Mesenchymal stem cell (in vitro differentiated cells and primary cell): ENCODE measurements at regions not wholly inside any gene's neighbourhood (a gene's known extent, or its start where the extent isn't known, plus 50 kb on each side); places are given as distances from the start of the nearest gene placed in this dataset.
A peak's percentile ranks its signal among the peaks of the same experiment; 100 is the strongest.

Experiments
- DNase-seq: peaks from one replicate; pipeline ENCODE4 v3.0.0-alpha.2; 2013
- H2AFZ ChIP-seq: one replicate; pipeline ENCODE4 v1.6.1; 2013; ENCODE audit warnings: low read depth, mild to moderate bottlenecking, control low read depth, inconsistent platforms, low read length, moderate library complexity
- H2AK5ac ChIP-seq: 2 replicates; pipeline ENCODE4 v1.6.1; 2013; ENCODE audit warnings: low read length, moderate library complexity, mild to moderate bottlenecking, inconsistent platforms; ENCODE audit not compliant: severe bottlenecking
- H2BK120ac ChIP-seq: one replicate; pipeline ENCODE4 v1.6.1; 2013; ENCODE audit warnings: low read depth, mild to moderate bottlenecking, inconsistent platforms, low read length, moderate library complexity
- H2BK12ac ChIP-seq, 2 experiments: one replicate each; pipeline ENCODE4 v1.6.1; 2013; ENCODE audit warnings: inconsistent platforms in 2 of 2, low read length in 2 of 2, mild to moderate bottlenecking in 2 of 2, moderate library complexity in 2 of 2, control low read depth in 1 of 2
- H2BK15ac ChIP-seq: one replicate; pipeline ENCODE4 v1.6.1; 2013; ENCODE audit warnings: mild to moderate bottlenecking, low read depth, inconsistent platforms; ENCODE audit not compliant: poor library complexity, severe bottlenecking
- H2BK5ac ChIP-seq: 2 replicates; pipeline ENCODE4 v1.6.1; 2013; ENCODE audit warnings: low read depth, mild to moderate bottlenecking, low read length, control low read depth, inconsistent platforms; ENCODE audit not compliant: poor library complexity, severe bottlenecking
- H3K14ac ChIP-seq, 2 experiments: one replicate each; pipeline ENCODE4 v1.6.1; 2013; ENCODE audit warnings: inconsistent platforms in 2 of 2, low read length in 2 of 2, control low read depth in 1 of 2, mild to moderate bottlenecking in 1 of 2, moderate library complexity in 1 of 2
- H3K18ac ChIP-seq, 2 experiments: one replicate each; pipeline ENCODE4 v1.6.1; 2013; ENCODE audit warnings: inconsistent platforms in 2 of 2, low read length in 2 of 2, control low read depth in 1 of 2, low read depth in 1 of 2, mild to moderate bottlenecking in 1 of 2
- H3K23ac ChIP-seq, 2 experiments: one replicate each; pipeline ENCODE4 v1.6.1; 2013; ENCODE audit warnings: inconsistent platforms in 2 of 2, low read length in 2 of 2, mild to moderate bottlenecking in 2 of 2, moderate library complexity in 2 of 2, control low read depth in 1 of 2
- H3K27ac ChIP-seq: 2 replicates; pipeline ENCODE4 v1.5.1; 2013; ENCODE audit warnings: mild to moderate bottlenecking, moderate library complexity, low read length, control low read depth, inconsistent platforms; ENCODE audit not compliant: poor library complexity, severe bottlenecking
- H3K27me3 ChIP-seq, 2 experiments: 2 replicates each; pipeline versions ENCODE4 v1.6.1 to v1.7.0; 2013; ENCODE audit warnings: low read length in 2 of 2, mild to moderate bottlenecking in 2 of 2, moderate library complexity in 2 of 2, control low read depth in 1 of 2, inconsistent platforms in 1 of 2; ENCODE audit not compliant: control insufficient read depth in 1 of 2, insufficient read depth in 1 of 2
- H3K36me3 ChIP-seq, 2 experiments: 2 replicates each; pipeline versions ENCODE4 v1.6.1 to v1.7.0; 2013; ENCODE audit warnings: low read length in 2 of 2, control low read depth in 1 of 2, inconsistent platforms in 1 of 2, low read depth in 1 of 2, mild to moderate bottlenecking in 1 of 2; ENCODE audit not compliant: insufficient read depth in 2 of 2, control insufficient read depth in 1 of 2
- H3K4ac ChIP-seq, 2 experiments: one replicate each; pipeline ENCODE4 v1.6.1; 2013; ENCODE audit warnings: inconsistent platforms in 2 of 2, low read length in 2 of 2, mild to moderate bottlenecking in 2 of 2, moderate library complexity in 2 of 2, control low read depth in 1 of 2, low read depth in 1 of 2
- H3K4me1 ChIP-seq: 2 replicates; pipeline ENCODE4 v1.6.1; 2013; ENCODE audit warnings: low read depth, low read length, control low read depth; ENCODE audit not compliant: control insufficient read depth, insufficient read depth
- H3K4me2 ChIP-seq: 2 replicates; pipeline ENCODE4 v1.6.1; 2013; ENCODE audit warnings: low read length, mild to moderate bottlenecking, inconsistent platforms; ENCODE audit not compliant: poor library complexity, severe bottlenecking
- H3K4me3 ChIP-seq, 2 experiments: 2 replicates each; pipeline versions ENCODE4 v1.5.1 to v1.7.0; 2013; ENCODE audit warnings: low read length in 2 of 2, mild to moderate bottlenecking in 2 of 2, control low read depth in 1 of 2, low read depth in 1 of 2; ENCODE audit not compliant: insufficient read depth in 1 of 2
- H3K79me1 ChIP-seq: replicated peaks from 2 replicates; pipeline ENCODE4 v1.6.1; 2013; ENCODE audit warnings: mild to moderate bottlenecking, control low read depth, low read length, inconsistent platforms; ENCODE audit not compliant: poor library complexity, severe bottlenecking
- H3K9ac ChIP-seq: 2 replicates; pipeline ENCODE4 v1.7.0; 2013; ENCODE audit warnings: mild to moderate bottlenecking, low read length, moderate library complexity
- H3K9me3 ChIP-seq: 2 replicates; pipeline ENCODE4 v1.7.0; 2013; ENCODE audit warnings: mild to moderate bottlenecking, low read length; ENCODE audit not compliant: control insufficient read depth
- H4K8ac ChIP-seq: one replicate; pipeline ENCODE4 v1.6.1; 2013; ENCODE audit warnings: inconsistent platforms, mild to moderate bottlenecking, low read length, moderate library complexity
- H4K91ac ChIP-seq: one replicate; pipeline ENCODE4 v1.6.1; 2013; ENCODE audit warnings: mild to moderate bottlenecking, low read length, inconsistent platforms
- WGBS: methylation state at CpG from one replicate; pipeline ENCODE4 v1.1.7; 2013; ENCODE audit warnings: mixed read lengths; 5-methylcytosine and 5-hydroxymethylcytosine counted together

GRCh38 chr6:166106076-166106686 lies 61.5 kb downstream of the TBXT start:
- no peak overlapping the region for H3K23ac ChIP-seq
- no peak overlapping the region for H3K4me3 ChIP-seq
- H3K9ac ChIP-seq = no peak overlapping the region
- no peak overlapping the region for H3K14ac ChIP-seq
- no peak overlapping the region for H2BK15ac ChIP-seq
- H2BK12ac ChIP-seq = no peak overlapping the region
- no peak overlapping the region for H3K18ac ChIP-seq
- H2BK5ac ChIP-seq = no peak overlapping the region
- H3K9me3 ChIP-seq = peaks cover 13% of the 10 kb centered on the region
- WGBS = under 1% methylated on average over 11 of the region's 11 CpGs
- DNase-seq = peak; percentile 69
- H3K4ac ChIP-seq = no peak overlapping the region
- no peak overlapping the region for H4K91ac ChIP-seq
- no peak overlapping the region for H2AFZ ChIP-seq
- no peaks in the 10 kb centered on the region for H3K79me1 ChIP-seq
- no peak overlapping the region for H3K4me2 ChIP-seq
- H3K27me3 ChIP-seq = peaks cover 0 to 29% of the 10 kb centered on the region in 2 experiments
- no peaks in the 10 kb centered on the region for H3K4me1 ChIP-seq
- no peak overlapping the region for H4K8ac ChIP-seq
- no peak overlapping the region for H2AK5ac ChIP-seq
- no peak overlapping the region for H2BK120ac ChIP-seq
- no peak overlapping the region for H3K27ac ChIP-seq
- no peaks in the 10 kb centered on the region for H3K36me3 ChIP-seq

GRCh38 chr6:166105341-166106075 lies 62.1 kb downstream of the TBXT start:
- H3K9ac ChIP-seq = no peak overlapping the region
- H2AK5ac ChIP-seq = no peak overlapping the region
- no peak overlapping the region for H3K27ac ChIP-seq
- H4K91ac ChIP-seq = no peak overlapping the region
- no peak overlapping the region for H3K14ac ChIP-seq
- H2BK12ac ChIP-seq = no peak overlapping the region
- no peak overlapping the region for H2AFZ ChIP-seq
- no peaks in the 10 kb centered on the region for H3K36me3 ChIP-seq
- H3K4ac ChIP-seq = no peak overlapping the region
- WGBS = 65% methylated on average over 10 of the region's 10 CpGs
- no peaks in the 10 kb centered on the region for H3K4me1 ChIP-seq
- H3K18ac ChIP-seq = no peak overlapping the region
- no peak overlapping the region for H2BK5ac ChIP-seq
- no peaks in the 10 kb centered on the region for H3K79me1 ChIP-seq
- no peak for DNase-seq
- no peak overlapping the region for H3K4me2 ChIP-seq
- H4K8ac ChIP-seq = no peak overlapping the region
- H2BK120ac ChIP-seq = no peak overlapping the region
- no peak overlapping the region for H3K4me3 ChIP-seq
- H2BK15ac ChIP-seq = no peak overlapping the region
- H3K23ac ChIP-seq = no peak overlapping the region
- peaks cover 0 to 34% of the 10 kb centered on the region in 2 experiments for H3K27me3 ChIP-seq
- peaks cover 14% of the 10 kb centered on the region for H3K9me3 ChIP-seq

- no peak overlapping the region for H3K23ac ChIP-seq
- H3K4me1 ChIP-seq = no peaks in the 10 kb centered on the region
- H3K4ac ChIP-seq = no peak overlapping the region
- no peak overlapping the region for H4K91ac ChIP-seq
- H2BK5ac ChIP-seq = no peak overlapping the region
- no peaks in the 10 kb centered on the region for H3K79me1 ChIP-seq
- H3K36me3 ChIP-seq = no peaks in the 10 kb centered on the region
- no peak overlapping the region for H2AFZ ChIP-seq
- H3K27me3 ChIP-seq = peaks cover 0 to 34% of the 10 kb centered on the region in 2 experiments
- H3K27ac ChIP-seq = no peak overlapping the region
- no peak overlapping the region for H3K14ac ChIP-seq
- no peak overlapping the region for H4K8ac ChIP-seq
- H2BK15ac ChIP-seq = no peak overlapping the region
- no peak for DNase-seq
- no peak overlapping the region for H2AK5ac ChIP-seq
- WGBS = 91% methylated on average over 7 of the region's 7 CpGs
- H2BK12ac ChIP-seq = no peak overlapping the region
- peaks cover 14% of the 10 kb centered on the region for H3K9me3 ChIP-seq
- H3K9ac ChIP-seq = no peak overlapping the region
- no peak overlapping the region for H3K4me2 ChIP-seq
- H3K18ac ChIP-seq = no peak overlapping the region
- no peak overlapping the region for H2BK120ac ChIP-seq
- no peak overlapping the region for H3K4me3 ChIP-seq
Measured at GRCh38 chr6:166104872-166105271, 62.8 kb downstream of the TBXT start.

- Histone ChIP-seq H3K27ac (no peak overlapping the region), H4K91ac (no peak overlapping the region), H3K4me1 (no peaks in the 10 kb centered on the region), H2BK15ac (no peak overlapping the region), H2BK120ac (no peak overlapping the region), H3K23ac (no peak overlapping the region), H3K4me3 (no peak overlapping the region), H3K18ac (no peak overlapping the region), H3K27me3 (peaks cover 0 to 39% of the 10 kb centered on the region in 2 experiments), H4K8ac (no peak overlapping the region), H3K36me3 (no peaks in the 10 kb centered on the region), H2BK5ac (no peak overlapping the region), H3K14ac (no peak overlapping the region), H3K4me2 (no peak overlapping the region), H2AFZ (no peak overlapping the region), H2BK12ac (no peak overlapping the region), H3K4ac (no peak overlapping the region), H3K9ac (no peak overlapping the region), H3K9me3 (peaks cover 14% of the 10 kb centered on the region), H3K79me1 (no peaks in the 10 kb centered on the region), H2AK5ac (no peak overlapping the region)
- DNase-seq = peak; percentile 40
- 58% methylated on average over 4 of the region's 4 CpGs for WGBS
Measured at GRCh38 chr6:166104107-166104506, 63.5 kb downstream of the TBXT start.
